AG08395 (cell line): ENCODE measurements at regions not wholly inside any gene's neighbourhood (a gene's known extent, or its start where the extent isn't known, plus 50 kb on each side); places are given as distances from the start of the nearest gene placed in this dataset.
"Not testable (repeated sequence)": the region's sequence is repeated elsewhere in the genome, so short reads cannot be mapped to it uniquely, and the experiment has no call there.

Experiments used
- DNase-seq: peaks from one replicate; pipeline ENCODE4 v3.0.0; 2012; ENCODE audit warnings: mixed read lengths, low spot score

- not testable (repeated sequence) for DNase-seq
Measured at GRCh38 chr2:234693681-234694190, 196.9 kb upstream of the ARL4C start.

DNA sequence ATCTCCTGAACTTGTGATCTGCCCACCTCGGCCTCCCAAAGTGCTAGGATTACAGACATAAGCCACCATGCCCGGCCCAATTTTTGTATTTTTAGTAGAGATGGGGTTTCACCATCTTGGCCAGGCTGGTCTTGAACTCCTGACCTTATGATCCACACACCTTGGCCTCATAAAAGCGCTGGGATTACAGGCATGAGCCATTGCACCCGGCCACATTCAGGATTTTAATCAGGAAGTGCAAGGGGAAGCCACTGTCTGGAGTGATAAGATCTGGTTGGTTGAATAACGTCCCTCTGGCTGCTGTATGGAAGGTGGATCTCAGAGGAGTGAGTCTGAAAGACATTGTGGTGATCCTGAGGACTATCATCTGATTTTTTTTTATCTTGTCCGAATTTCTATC lies 196.3 kb upstream of the ARL4C start:
- DNase-seq, result not testable (repeated sequence)

- no peak for DNase-seq
Measured at GRCh38 chr2:234691968-234692955, 195.4 kb upstream of the ARL4C start.

DNA sequence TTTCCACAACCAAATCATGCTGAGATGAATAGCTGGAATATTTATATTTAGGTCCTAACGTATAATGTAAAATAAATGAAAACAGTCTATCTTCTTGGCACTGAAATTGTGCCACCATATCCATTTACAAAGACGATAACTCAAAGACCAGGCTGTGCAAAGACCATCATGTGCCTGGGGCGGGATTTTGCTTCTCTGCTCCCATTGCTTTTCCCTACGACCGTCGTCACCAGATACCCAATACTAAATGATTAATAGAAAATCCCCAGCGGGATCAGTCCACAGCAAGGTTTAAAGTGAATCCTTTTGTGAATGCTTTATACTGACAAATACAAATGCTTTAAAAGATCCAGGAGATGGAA lies 194.3 kb upstream of the ARL4C start:
- DNase-seq, result no peak

- no peak for DNase-seq
Measured at GRCh38 chr2:234690569-234691213, 193.8 kb upstream of the ARL4C start.

DNA sequence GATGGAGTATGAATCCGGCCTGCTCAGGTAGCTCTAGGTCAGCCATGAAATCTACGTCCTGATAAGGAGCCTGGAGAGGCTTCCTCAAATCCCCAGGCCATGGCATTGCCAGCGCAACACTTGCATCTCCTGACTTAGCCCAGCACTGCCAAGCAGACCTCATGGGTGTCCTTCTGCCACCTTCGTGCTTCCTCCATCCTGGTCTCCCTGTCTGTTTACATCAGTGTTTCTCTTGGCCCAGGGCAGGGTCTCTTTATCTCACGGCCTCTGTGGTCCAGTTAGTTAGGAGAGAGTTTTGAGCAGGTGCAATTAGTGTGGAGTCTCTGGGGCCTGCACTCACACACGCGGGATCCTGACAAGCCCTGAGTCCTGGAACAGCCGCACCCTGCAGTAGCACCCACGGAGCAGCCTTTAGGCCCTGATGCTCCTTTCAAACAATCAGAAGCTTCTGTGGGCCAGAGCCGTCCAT lies 193.1 kb upstream of the ARL4C start:
- no peak for DNase-seq

GRCh38 chr2:234687718-234688475 lies 191.0 kb upstream of the ARL4C start:
- DNase-seq, result no peak

DNA sequence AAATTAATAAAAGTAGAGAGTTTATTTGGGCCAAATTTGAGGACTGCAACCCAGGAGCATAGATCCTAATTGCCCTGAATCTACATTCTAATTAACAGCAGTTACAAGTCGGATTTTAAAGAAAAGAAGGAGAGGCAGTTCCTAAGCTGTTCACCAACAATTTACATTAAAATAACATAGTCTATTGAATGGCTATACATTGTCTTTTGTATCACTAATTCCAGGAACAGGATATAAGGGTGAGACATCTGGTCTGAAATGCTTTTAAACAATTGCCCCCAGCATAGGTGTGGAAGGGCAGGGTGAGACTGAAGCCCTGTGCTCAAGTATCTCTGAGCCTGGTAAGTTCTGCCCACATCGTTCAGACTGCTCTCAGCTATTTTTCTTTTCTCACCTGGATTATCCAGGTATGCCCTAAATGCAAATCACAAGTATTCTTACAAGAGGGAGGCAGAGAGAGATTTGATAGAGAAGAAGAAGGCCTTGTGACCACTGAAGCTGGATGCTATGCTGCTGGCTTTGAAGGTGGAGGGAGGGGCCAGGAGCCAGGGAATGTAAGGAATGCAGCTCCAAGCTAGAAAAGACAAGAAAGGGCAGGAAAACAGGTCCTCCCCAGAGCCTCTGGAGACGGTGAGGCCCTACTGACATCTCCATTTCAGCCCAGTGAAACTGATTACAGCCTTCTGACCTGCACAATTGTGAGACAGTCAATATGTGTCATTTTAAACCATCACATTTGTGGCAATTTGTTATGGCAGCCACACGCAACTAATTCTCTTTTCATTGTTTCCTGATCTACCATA lies 189.4 kb upstream of the ARL4C start:
- DNase-seq, result no peak

GRCh38 chr2:234684466-234684865 lies 187.6 kb upstream of the ARL4C start:
- no peak for DNase-seq

- DNase-seq, result no peak
Measured at GRCh38 chr2:234683950-234684349, 187.1 kb upstream of the ARL4C start.

- DNase-seq, result no peak
Measured at GRCh38 chr2:234682492-234683228, 185.8 kb upstream of the ARL4C start.

DNA sequence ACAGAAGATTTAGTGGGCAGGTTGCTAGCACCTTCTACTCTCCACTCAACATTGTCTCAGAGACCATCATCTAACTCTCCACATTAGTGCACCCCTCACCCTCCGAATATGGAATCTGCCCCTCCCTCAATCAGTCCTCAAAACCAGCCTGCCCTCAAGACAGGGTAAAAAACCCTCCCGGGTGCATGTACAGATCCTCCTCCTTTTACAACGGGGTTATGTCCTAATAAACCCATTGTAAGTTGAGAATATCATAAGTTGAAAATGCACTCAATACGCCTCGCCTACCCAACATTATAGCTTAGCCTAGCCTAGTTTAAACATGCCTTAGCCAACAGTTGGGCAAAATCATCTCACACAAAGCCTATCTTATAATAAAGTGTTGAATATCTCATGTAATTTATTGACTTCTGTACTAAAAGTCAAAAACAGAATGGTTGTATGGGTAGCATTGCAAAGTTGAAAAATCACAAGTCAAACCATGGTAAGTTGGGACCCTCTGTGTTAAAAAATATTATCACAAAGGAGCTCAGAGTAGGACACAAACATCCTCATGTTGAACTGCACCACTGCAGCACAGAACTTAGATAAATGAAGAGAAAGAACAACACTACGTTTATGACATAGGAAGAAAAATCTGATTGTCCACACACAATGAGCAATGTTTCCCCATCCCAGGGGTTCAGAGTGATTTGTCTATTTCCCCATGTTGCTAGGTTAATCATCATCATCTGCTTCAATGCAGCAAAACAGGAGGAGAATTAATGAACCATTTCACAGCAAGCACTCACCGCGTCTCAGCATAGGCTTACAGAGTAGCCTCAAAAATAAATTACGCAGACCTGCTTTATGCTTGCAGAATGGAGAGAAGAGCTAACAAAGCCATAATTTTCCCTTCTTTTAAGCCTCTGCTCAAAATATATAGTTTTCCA lies 184.1 kb upstream of the ARL4C start:
- no peak for DNase-seq

DNA sequence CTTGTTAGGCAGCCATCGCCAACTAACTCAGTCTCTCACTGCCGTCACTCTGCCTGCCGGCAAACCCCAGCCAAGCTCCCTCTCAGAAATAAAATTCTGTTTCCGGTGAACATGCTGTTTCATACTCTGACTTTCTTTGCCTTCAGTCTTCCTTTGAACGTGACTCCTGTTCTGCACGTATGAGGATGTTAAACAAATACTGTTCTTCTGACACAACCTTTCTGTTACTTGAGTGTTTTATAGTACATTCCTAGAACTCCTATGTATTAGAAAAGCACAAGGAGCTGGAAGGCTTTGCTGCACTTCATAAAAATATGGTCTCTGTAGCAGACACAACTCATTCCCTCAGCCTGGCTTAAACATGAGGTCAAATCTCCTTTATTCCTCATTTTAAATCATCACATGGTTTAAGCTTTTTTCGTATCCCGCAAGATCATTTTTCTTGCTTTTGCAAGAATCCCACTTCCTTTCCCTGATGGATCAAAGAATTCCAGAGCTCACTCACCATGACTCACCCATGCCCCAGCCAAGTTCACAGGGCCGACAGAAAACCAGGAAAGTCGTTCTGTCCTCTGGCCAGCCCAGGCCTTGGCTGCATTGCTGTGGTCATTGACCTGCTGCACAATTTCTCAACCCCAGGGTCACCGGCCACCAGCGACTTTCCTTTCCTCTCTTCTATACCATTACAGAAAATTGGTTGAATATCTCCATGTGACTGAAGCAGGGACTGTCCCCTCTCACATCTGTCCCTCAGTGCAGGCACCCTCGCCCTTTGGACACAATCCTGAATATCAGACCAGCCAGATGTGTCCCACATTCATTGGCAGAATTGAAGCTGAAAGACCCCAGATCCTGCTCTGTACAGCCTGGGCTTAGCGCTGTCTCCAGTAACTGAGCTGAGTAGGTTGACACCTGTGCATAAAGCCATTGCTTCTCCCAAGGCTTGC lies 183.1 kb upstream of the ARL4C start:
- DNase-seq, result peak; percentile 87

GRCh38 chr2:234679301-234679740 lies 182.4 kb upstream of the ARL4C start:
- peak; percentile 26 for DNase-seq

GRCh38 chr2:234678711-234679110 lies 181.8 kb upstream of the ARL4C start:
- DNase-seq, result peak; percentile 72

- peak; percentile 31 for DNase-seq
Measured at GRCh38 chr2:234677758-234678538, 181.1 kb upstream of the ARL4C start.

DNA sequence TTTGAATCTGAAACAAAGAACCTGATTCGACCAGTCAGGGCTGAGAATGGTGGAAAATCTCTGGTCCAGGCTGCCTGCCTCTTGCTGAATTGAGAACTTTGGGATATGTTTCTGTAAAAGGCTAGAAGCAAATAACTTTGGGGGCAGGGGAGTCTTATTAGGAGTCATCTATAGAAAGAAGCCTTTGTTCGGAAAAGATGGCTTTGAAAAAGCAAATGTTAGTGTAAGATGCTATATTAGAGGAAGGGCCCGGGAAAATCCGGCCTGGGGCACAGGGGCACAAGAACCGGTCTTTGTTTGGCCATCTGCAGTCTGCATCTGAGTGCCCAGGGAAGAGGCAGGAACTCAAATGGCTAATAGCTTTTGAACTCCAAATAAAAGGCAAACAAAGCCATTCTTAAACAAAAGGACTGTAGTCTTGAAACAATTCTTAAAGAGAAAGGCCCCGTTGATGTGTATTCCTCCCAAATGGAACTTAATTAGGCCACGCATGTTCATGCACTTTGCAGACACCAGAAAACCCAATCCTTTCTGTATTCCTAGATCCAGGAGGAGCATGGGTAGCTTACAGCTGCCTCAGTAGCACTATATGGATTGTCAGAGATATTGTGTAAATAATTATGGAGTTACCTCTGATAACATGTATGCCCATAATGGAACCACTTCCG lies 180.0 kb upstream of the ARL4C start:
- DNase-seq, result no peak
